SU-DHL-6 (cell line): ENCODE measurements at regions not wholly inside any gene's neighbourhood (a gene's known extent, or its start where the extent isn't known, plus 50 kb on each side); places are given as distances from the start of the nearest gene placed in this dataset.

Experiments used
- H2AFZ ChIP-seq: fragments of 200-600 bp; sonication (generic); 2 replicates; pipeline ENCODE4 v1.6.1; 2014; ENCODE audit warnings: low read depth, mild to moderate bottlenecking, moderate library complexity, mixed read lengths, antibody characterized with exemption, low read length; ENCODE audit not compliant: severe bottlenecking
- H3F3A ChIP-seq: fragments of 200-600 bp; shearing (Covaris generic); 2 replicates; pipeline ENCODE4 v1.6.0; 2016; ENCODE audit warnings: antibody characterized with exemption, mild to moderate bottlenecking; ENCODE audit not compliant: insufficient read depth
- H3K27ac ChIP-seq: fragments of 200-600 bp; sonication (generic); 2 replicates; pipeline ENCODE4 v1.5.1; 2016; ENCODE audit warnings: low read depth, mild to moderate bottlenecking, low read length, moderate library complexity, mixed read lengths
- H3K27me3 ChIP-seq: fragments of 200-600 bp; sonication (generic), shearing (Covaris generic); 2 replicates; pipeline ENCODE4 v1.6.0; 2014; ENCODE audit warnings: mild to moderate bottlenecking, low read length
- H3K36me3 ChIP-seq: fragments of 200-600 bp; sonication (generic); 2 replicates; pipeline ENCODE4 v1.6.1; 2014; ENCODE audit warnings: mild to moderate bottlenecking, low read length, mixed read lengths
- H3K4me2 ChIP-seq: fragments of 300-600, 200-600 bp; shearing (Covaris generic), sonication (generic); 2 replicates; pipeline ENCODE4 v1.6.0; 2014; ENCODE audit warnings: low read length, low read depth, mild to moderate bottlenecking; ENCODE audit not compliant: poor library complexity, severe bottlenecking
- H3K4me3 ChIP-seq: fragments of 200-600 bp; sonication (generic); 2 replicates; pipeline ENCODE4 v1.5.1; 2014; ENCODE audit warnings: antibody characterized with exemption, low read length, mild to moderate bottlenecking, mixed read lengths; ENCODE audit not compliant: insufficient read depth, poor library complexity, severe bottlenecking
- H3K79me2 ChIP-seq: fragments of 200-600 bp; sonication (generic); 2 replicates; pipeline ENCODE4 v1.6.1; 2014; ENCODE audit warnings: mild to moderate bottlenecking, low read length, moderate library complexity; ENCODE audit not compliant: insufficient read depth
- H3K9ac ChIP-seq: fragments of 200-600 bp; sonication (generic); 2 replicates; pipeline ENCODE4 v1.7.0; 2014; ENCODE audit warnings: mild to moderate bottlenecking, low read length
- H3K9me2 ChIP-seq: fragments of 200-600 bp; sonication (generic); replicated peaks from 2 replicates; pipeline ENCODE4 v1.6.1; 2014; ENCODE audit warnings: low read length; ENCODE audit not compliant: insufficient read depth
- H3K9me3 ChIP-seq: fragments of 200-600 bp; sonication (generic); 2 replicates; pipeline ENCODE4 v1.6.1; 2014; ENCODE audit warnings: low read length, mixed read lengths; ENCODE audit not compliant: insufficient read depth
- H4K20me1 ChIP-seq: fragments of 200-600 bp; sonication (generic); 2 replicates; pipeline ENCODE4 v1.6.1; 2014; ENCODE audit warnings: low read depth, mild to moderate bottlenecking, antibody characterized with exemption, low read length, moderate library complexity, mixed read lengths
- EZH2phosphoT487 ChIP-seq: fragments of 200-600 bp; sonication (generic), shearing (Covaris generic); conservative IDR thresholded peaks from 2 replicates; pipeline ENCODE4 v1.6.1; 2018; ENCODE audit warnings: mild to moderate bottlenecking, antibody characterized with exemption, low read length, moderate library complexity, mixed read lengths
- TF ChIP-seq, protein P1 (sequence below): fragments of 200-600 bp; sonication (generic); IDR thresholded peaks from one replicate; pipeline ENCODE4 v1.5.1; 2017; ENCODE audit warnings: antibody characterized with exemption, mild to moderate bottlenecking, low read length, moderate library complexity; ENCODE audit not compliant: insufficient read depth, poor library complexity, severe bottlenecking

DNA sequence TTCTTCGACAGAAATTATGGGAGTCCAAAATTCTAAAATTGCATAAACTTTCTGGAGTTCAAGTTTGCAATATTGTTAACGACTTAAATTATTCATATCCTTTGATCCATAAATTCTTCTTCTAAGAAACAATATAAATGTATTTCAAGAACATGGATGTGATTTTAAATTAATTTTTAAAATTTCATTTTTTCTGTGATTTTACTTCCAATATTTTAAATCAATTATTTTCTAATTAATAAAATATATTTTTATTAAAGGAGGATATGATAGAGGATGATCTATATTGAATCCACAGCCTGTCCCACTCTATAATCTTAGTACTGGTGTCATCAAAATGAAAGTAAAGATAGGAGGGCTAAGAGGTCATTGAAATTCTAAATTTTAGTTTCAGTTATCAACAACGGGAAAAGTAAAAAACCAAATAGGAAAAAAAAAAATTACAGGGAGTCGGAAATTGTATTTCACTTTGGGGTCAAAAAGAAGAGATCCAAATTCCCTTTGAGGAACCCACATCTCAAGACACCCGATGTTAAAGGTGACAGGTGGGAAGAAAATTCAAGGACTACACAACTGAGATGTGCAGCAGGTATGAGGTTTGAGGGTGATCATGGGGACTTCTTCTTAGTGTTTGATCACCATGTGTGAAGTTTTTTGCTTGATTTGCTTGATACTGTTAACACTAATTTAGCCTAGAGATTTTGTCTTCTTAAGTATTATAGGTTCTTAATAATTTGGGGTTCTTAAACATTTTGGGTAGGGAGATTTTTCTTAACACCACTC lies 154.8 kb upstream of the RGS18 start:
- H4K20me1 ChIP-seq: no peaks in the 10 kb centered on the region
- 0 out of 2 replicates have a peak, but pooled peaks cover 3% of the 10 kb centered on the region for H3K36me3 ChIP-seq
- H3K9ac ChIP-seq: no peak overlapping the region
- H2AFZ ChIP-seq: peak overlapping the region; percentile 56
- TF ChIP-seq EZH2phosphoT487: no peak
- TF ChIP-seq, protein P1, sequence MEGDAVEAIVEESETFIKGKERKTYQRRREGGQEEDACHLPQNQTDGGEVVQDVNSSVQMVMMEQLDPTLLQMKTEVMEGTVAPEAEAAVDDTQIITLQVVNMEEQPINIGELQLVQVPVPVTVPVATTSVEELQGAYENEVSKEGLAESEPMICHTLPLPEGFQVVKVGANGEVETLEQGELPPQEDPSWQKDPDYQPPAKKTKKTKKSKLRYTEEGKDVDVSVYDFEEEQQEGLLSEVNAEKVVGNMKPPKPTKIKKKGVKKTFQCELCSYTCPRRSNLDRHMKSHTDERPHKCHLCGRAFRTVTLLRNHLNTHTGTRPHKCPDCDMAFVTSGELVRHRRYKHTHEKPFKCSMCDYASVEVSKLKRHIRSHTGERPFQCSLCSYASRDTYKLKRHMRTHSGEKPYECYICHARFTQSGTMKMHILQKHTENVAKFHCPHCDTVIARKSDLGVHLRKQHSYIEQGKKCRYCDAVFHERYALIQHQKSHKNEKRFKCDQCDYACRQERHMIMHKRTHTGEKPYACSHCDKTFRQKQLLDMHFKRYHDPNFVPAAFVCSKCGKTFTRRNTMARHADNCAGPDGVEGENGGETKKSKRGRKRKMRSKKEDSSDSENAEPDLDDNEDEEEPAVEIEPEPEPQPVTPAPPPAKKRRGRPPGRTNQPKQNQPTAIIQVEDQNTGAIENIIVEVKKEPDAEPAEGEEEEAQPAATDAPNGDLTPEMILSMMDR: no peak
- H3K27me3 ChIP-seq: no peaks in the 10 kb centered on the region
- H3F3A ChIP-seq: no peaks in the 10 kb centered on the region
- H3K79me2 ChIP-seq: no peaks in the 10 kb centered on the region
- H3K9me2 ChIP-seq: no peaks in the 10 kb centered on the region
- H3K4me3 ChIP-seq: no peak overlapping the region
- no peak overlapping the region for H3K27ac ChIP-seq
- H3K9me3 ChIP-seq: no peaks in the 10 kb centered on the region
- peak overlapping the region; percentile 21 for H3K4me2 ChIP-seq

DNA sequence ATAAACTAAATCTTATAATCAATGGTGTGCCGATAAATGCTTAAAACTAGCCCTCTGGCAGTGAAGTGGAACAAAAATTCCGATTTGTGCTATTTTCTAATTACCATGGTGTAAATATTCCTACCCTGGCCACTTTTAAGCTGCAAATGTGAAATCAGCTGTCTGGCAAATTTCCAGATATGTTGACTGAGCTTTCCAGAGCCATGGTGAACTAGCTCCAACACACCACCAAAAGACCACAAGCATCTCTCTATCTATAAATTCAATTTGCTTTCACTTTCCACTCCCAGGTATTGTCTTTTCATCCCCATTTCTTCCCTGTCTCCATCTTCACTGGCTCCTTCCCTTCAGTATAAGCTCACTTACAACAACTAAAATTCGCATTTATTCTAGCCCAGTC lies 152.3 kb upstream of the RGS18 start:
- Histone ChIP-seq H3K4me2 (peak overlapping the region; percentile 25), H3F3A (no peaks in the 10 kb centered on the region)

DNA sequence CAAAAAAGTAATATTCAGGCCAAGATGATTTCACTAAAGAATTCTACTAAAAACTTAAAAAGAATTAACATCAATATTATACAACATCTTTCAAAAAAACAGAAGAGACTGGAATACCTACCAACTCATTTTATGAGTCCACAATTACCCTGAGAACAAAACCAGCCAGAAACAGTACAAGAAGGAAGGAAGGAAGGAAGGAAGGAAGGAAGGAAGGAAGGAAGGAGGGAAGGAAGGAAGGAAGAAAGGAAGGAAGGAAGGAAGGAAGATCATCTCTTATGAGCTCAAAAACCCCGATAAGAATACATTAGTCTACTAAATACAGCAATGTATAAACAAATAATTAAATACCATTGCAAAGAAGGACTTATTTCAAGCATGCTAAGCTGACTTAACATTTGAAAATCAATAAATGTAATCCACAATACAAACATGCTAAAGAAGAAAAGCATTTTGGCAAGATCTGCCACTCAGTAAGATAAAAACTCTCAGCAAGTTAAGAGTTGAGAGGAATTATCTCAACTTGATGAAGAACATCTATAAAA lies 149.9 kb upstream of the RGS18 start:
- Histone ChIP-seq H3F3A (no peaks in the 10 kb centered on the region; the same call in 1 of the 2 replicates), H3K9me3 (no peaks in the 10 kb centered on the region), H3K27ac (no peak overlapping the region), H3K9ac (no peak overlapping the region), H4K20me1 (no peaks in the 10 kb centered on the region), H2AFZ (peak overlapping the region; percentile 58), H3K4me2 (no peak overlapping the region), H3K36me3 (no peaks in the 10 kb centered on the region; the same call in 1 of the 2 replicates), H3K27me3 (no peaks in the 10 kb centered on the region), H3K79me2 (no peaks in the 10 kb centered on the region), H3K4me3 (no peak overlapping the region), H3K9me2 (no peaks in the 10 kb centered on the region)
- no peak for TF ChIP-seq EZH2phosphoT487
- TF ChIP-seq, protein P1: no peak

More for the DNA sequence above, 152.3 kb upstream of the RGS18 start:
- TF ChIP-seq, protein P1: no peak
- TF ChIP-seq EZH2phosphoT487: no peak
- no peaks in the 10 kb centered on the region for H3K36me3 ChIP-seq
- peak overlapping the region; percentile 88 for H2AFZ ChIP-seq
- H3K27me3 ChIP-seq: no peaks in the 10 kb centered on the region
- H3K27ac ChIP-seq: no peak overlapping the region
- no peaks in the 10 kb centered on the region for H4K20me1 ChIP-seq
- no peaks in the 10 kb centered on the region for H3K9me3 ChIP-seq
- H3K79me2 ChIP-seq: no peaks in the 10 kb centered on the region
- H3K9ac ChIP-seq: no peak overlapping the region
- no peak overlapping the region for H3K4me3 ChIP-seq
- no peaks in the 10 kb centered on the region for H3K9me2 ChIP-seq
